K562 (cell line): ENCODE measurements at regions not wholly inside any gene's neighbourhood (a gene's known extent, or its start where the extent isn't known, plus 50 kb on each side); places are given as distances from the start of the nearest gene placed in this dataset.

Source experiments
- ATAC-seq: fragments of 200-7000 bp; cut with Tn5 transposase; 3 replicates; pipeline ENCODE4 v1.9.1; 2020; ENCODE audit warnings: moderate library complexity
- BruUV-seq: library from RNA; stranded (reverse); fragments of 400-500 nt; replicated peaks from 2 replicates; lab custom pipeline; 2021; lab: Mats Ljungman, UMichigan
- CTCF ChIA-PET: fragments of 300-600 bp; formaldehyde crosslinking; extraction: SDS; loops from one replicate; lab custom pipeline; 2021; ENCODE audit warnings: low intra/inter-chr PET ratio; lab: Yijun Ruan, JAX
- POLR2A ChIA-PET: fragments of 300-600, 350-650 bp; sonication (Branson Sonifier 250); formaldehyde crosslinking; extraction: SDS; loops from one replicate; lab custom pipeline; 2021; ENCODE audit warnings: antibody characterized with exemption, inconsistent platforms; lab: Yijun Ruan, JAX
- DNase-seq, 4 experiments: peaks; one replicate each; pipeline versions ENCODE4 v3.0.0 to v3.0.0-alpha.2; 2011 to 2018; ENCODE audit warnings: low spot score in 3 of 4, mixed read lengths in 3 of 4; ENCODE audit errors: extremely low read depth in 1 of 4
- FAIRE-seq: peaks from 2 replicates; lab custom pipeline; 2011; peaks lifted over from hg19 to GRCh38; lab: Jason Lieb, UNC
- H2AFZ ChIP-seq: 2 replicates; pipeline ENCODE4 v1.6.0; 2011; ENCODE audit warnings: low read depth, low read length, control low read depth, inconsistent platforms
- H3K27ac ChIP-seq: fragments of 200-600 bp; 3 replicates; pipeline ENCODE4 v1.8.0; 2011; ENCODE audit warnings: low read depth, mild to moderate bottlenecking, control low read depth, inconsistent platforms, low read length, moderate library complexity, mixed read lengths; ENCODE audit errors: extremely low read depth
- H3K27me3 ChIP-seq, 2 experiments: fragments of 300-600 bp in 1 of 2; 2 replicates in 1 of 2; 3 replicates in 1 of 2; pipeline versions ENCODE4 v1.6.0 to v1.8.0; 2011; ENCODE audit warnings: inconsistent platforms in 2 of 2, low read length in 2 of 2, mild to moderate bottlenecking in 1 of 2, mixed read lengths in 1 of 2, moderate library complexity in 1 of 2; ENCODE audit not compliant: control insufficient read depth in 2 of 2, insufficient read depth in 2 of 2
- H3K36me3 ChIP-seq: fragments of 300-600 bp; 3 replicates; pipeline ENCODE4 v1.8.0; 2011; ENCODE audit warnings: mild to moderate bottlenecking, low read length, inconsistent platforms; ENCODE audit not compliant: control insufficient read depth, insufficient read depth
- H3K4me1 ChIP-seq, 2 experiments: fragments of 200-600 bp in 1 of 2; replicated peaks in 1 of 2; 2 replicates in 1 of 2; 3 replicates in 1 of 2; pipeline versions ENCODE4 v1.5.1 to v1.8.0; 2011; ENCODE audit warnings: inconsistent platforms in 2 of 2, low read length in 2 of 2, mild to moderate bottlenecking in 1 of 2, mixed read lengths in 1 of 2, moderate library complexity in 1 of 2; ENCODE audit not compliant: control insufficient read depth in 2 of 2, insufficient read depth in 2 of 2
- H3K4me2 ChIP-seq: 2 replicates; pipeline ENCODE4 v1.6.1; 2011; ENCODE audit warnings: low read length, control low read depth, inconsistent platforms, mixed read lengths; ENCODE audit not compliant: insufficient read depth
- H3K4me3 ChIP-seq: fragments of 200-600 bp; sonication (generic), shearing (Covaris generic); 2 replicates; pipeline ENCODE4 v1.5.1; 2016; ENCODE audit warnings: control low read depth, inconsistent platforms
- H3K79me2 ChIP-seq: fragments of 200-600 bp; 3 replicates; pipeline ENCODE4 v1.8.0; 2011; ENCODE audit warnings: low read length, inconsistent platforms; ENCODE audit not compliant: control insufficient read depth, insufficient read depth
- H3K9ac ChIP-seq, 2 experiments: 2 replicates each; pipeline versions ENCODE4 v1.6.0 to v1.6.1; 2011; ENCODE audit warnings: low read depth in 2 of 2, low read length in 2 of 2, control low read depth in 1 of 2, inconsistent platforms in 1 of 2, mild to moderate bottlenecking in 1 of 2, mixed read lengths in 1 of 2; ENCODE audit not compliant: insufficient read depth in 1 of 2
- H3K9me1 ChIP-seq: one replicate; pipeline ENCODE4 v1.6.0; 2011; ENCODE audit warnings: inconsistent platforms, mild to moderate bottlenecking, low read length, moderate library complexity; ENCODE audit not compliant: control insufficient read depth, insufficient read depth
- H3K9me3 ChIP-seq: replicated peaks from 2 replicates; pipeline ENCODE4 v1.5.1; 2011; ENCODE audit warnings: low read depth, low read length, inconsistent platforms; ENCODE audit not compliant: control insufficient read depth, insufficient read depth
- H4K20me1 ChIP-seq: replicated peaks from 2 replicates; pipeline ENCODE4 v1.6.1; 2011; ENCODE audit warnings: low read length, inconsistent platforms, mixed read lengths; ENCODE audit not compliant: control insufficient read depth, insufficient read depth
- BRCA1 ChIP-seq, 2 experiments: fragments of 450-650 bp in 1 of 2; sonication (generic) in 1 of 2; formaldehyde crosslinking in 1 of 2; IDR thresholded peaks; 2 replicates each; pipeline versions ENCODE4 v1.5.0 to v1.6.1; 2017 to 2020; ENCODE audit warnings: mild to moderate bottlenecking in 1 of 2, missing genetic modification reagents in 1 of 2
- CHD2 ChIP-seq: IDR thresholded peaks from 2 replicates; pipeline ENCODE4 v1.6.1; 2011; ENCODE audit warnings: low read depth, low read length
- GATAD2A ChIP-seq: fragments of 450-650 bp; IDR thresholded peaks from 2 replicates; pipeline ENCODE4 v1.6.1; 2017
- ILK ChIP-seq: fragments of 450-650 bp; IDR thresholded peaks from 2 replicates; pipeline ENCODE4 v1.6.1; 2016; ENCODE audit warnings: missing genetic modification characterization, low read depth, mild to moderate bottlenecking, missing compliant biosample characterization, moderate library complexity, borderline replicate concordance
- JUND ChIP-seq, 2 experiments: IDR thresholded peaks; 2 replicates in 1 of 2; 3 replicates in 1 of 2; pipeline ENCODE4 v1.6.1; 2011; ENCODE audit warnings: borderline replicate concordance in 2 of 2, low read depth in 2 of 2, low read length in 2 of 2, improper control_type of control experiment in 1 of 2, missing biosample characterization in 1 of 2, missing genetic modification characterization in 1 of 2, missing genetic modification reagents in 1 of 2
- MAFK ChIP-seq: IDR thresholded peaks from 2 replicates; pipeline ENCODE4 v1.6.1; 2011; ENCODE audit warnings: low read length, improper control_type of control experiment
- PCBP1 ChIP-seq: fragments of 200-400 bp; formaldehyde crosslinking; IDR thresholded peaks from 2 replicates; pipeline ENCODE4 v1.6.1; 2018; ENCODE audit warnings: mild to moderate bottlenecking, low read depth, low read length; ENCODE audit not compliant: poor library complexity, severe bottlenecking
- PML ChIP-seq: IDR thresholded peaks from 2 replicates; pipeline ENCODE4 v1.6.1; 2012; ENCODE audit warnings: low read length, inconsistent platforms
- SAFB2 ChIP-seq: fragments of 200-400 bp; formaldehyde crosslinking; IDR thresholded peaks from 2 replicates; pipeline ENCODE4 v1.6.1; 2018; ENCODE audit warnings: borderline replicate concordance, low read length, low read depth, moderate library complexity; ENCODE audit not compliant: severe bottlenecking
- SNIP1 ChIP-seq: fragments of 450-650 bp; IDR thresholded peaks from 2 replicates; pipeline ENCODE4 v1.7.1; 2017; ENCODE audit warnings: low read depth, mild to moderate bottlenecking
- SPI1 ChIP-seq: IDR thresholded peaks from 2 replicates; pipeline ENCODE4 v1.6.1; 2011; ENCODE audit warnings: low read depth, low read length, control low read depth, borderline replicate concordance
- ZNF175 ChIP-seq: fragments of 200-800 bp; sonication (Bioruptor generic); IDR thresholded peaks from 2 replicates; pipeline ENCODE4 v1.6.1; 2016; ENCODE audit warnings: low read depth, mild to moderate bottlenecking, missing genetic modification characterization, missing compliant biosample characterization
- ZNF184 ChIP-seq: sonication (generic); formaldehyde crosslinking; IDR thresholded peaks from 2 replicates; pipeline ENCODE4 v1.5.0; 2020; ENCODE audit warnings: missing genetic modification reagents
- ZNF224 ChIP-seq: sonication (generic); formaldehyde crosslinking; IDR thresholded peaks from 2 replicates; pipeline ENCODE4 v1.8.0; 2022; ENCODE audit warnings: mild to moderate bottlenecking, missing genetic modification reagents
- ZNF282 ChIP-seq: sonication (generic); formaldehyde crosslinking; IDR thresholded peaks from 2 replicates; pipeline ENCODE4 v1.8.1; 2023; ENCODE audit warnings: missing genetic modification reagents
- ZNF766 ChIP-seq: fragments of 200-800 bp; sonication (Bioruptor generic); conservative IDR thresholded peaks from 2 replicates; pipeline ENCODE4 v1.6.1; 2016; ENCODE audit warnings: missing genetic modification characterization, missing compliant biosample characterization
- WGBS: fragments of 100-300 bp; shearing (Covaris generic); methylation state at CpG from one replicate; pipeline ENCODE4 v1.1.6; 2016; ENCODE audit warnings: low coverage, mixed read lengths; ENCODE audit not compliant: insufficient coverage; ENCODE audit errors: missing lambda C conversion rate; 5-methylcytosine and 5-hydroxymethylcytosine counted together
- in situ Hi-C: fragments of 300-500 bp; cut with MboI; formaldehyde crosslinking; loops from 4 replicates; pipeline ENCODE4 v1.15.0; 2018; ENCODE audit warnings: inconsistent platforms, mixed read lengths
- intact Hi-C: fragments of 100-400 bp; cut with micrococcal nuclease; formaldehyde crosslinking; loops from 2 replicates; pipeline ENCODE4 v1.14.2; 2022
- TF ChIP-seq, protein P1 (sequence below): fragments of 450-650 bp; formaldehyde crosslinking; IDR thresholded peaks from 2 replicates; pipeline ENCODE4 v1.4.0; 2022; ENCODE audit warnings: missing genetic modification characterization
- TF ChIP-seq, protein P2 (sequence below): fragments of 150-350 bp; IDR thresholded peaks from 2 replicates; pipeline ENCODE4 v1.6.1; 2014; ENCODE audit warnings: low read depth, mild to moderate bottlenecking, low read length, borderline replicate concordance

DNA sequence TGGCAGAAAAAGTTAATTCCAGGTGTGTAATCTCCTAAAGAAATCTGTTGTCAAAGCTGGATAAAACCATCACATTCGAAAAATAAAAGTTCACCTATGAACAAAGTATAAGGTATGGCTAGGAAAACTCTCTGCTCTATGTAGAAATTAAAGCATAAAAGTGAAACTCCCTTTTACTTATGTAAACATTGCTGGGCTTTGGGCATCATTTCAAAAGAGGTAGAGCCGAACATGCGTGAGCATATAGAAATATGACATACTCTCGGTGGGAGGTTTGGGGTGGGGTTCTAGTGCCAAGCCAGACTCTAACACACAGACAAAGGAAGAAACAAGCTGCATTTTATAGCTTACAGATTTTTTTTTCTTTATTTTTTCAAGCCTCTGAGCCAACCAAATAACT, 306.8 kb upstream of the ATP11B start (continued):
- TF ChIP-seq, protein P1, sequence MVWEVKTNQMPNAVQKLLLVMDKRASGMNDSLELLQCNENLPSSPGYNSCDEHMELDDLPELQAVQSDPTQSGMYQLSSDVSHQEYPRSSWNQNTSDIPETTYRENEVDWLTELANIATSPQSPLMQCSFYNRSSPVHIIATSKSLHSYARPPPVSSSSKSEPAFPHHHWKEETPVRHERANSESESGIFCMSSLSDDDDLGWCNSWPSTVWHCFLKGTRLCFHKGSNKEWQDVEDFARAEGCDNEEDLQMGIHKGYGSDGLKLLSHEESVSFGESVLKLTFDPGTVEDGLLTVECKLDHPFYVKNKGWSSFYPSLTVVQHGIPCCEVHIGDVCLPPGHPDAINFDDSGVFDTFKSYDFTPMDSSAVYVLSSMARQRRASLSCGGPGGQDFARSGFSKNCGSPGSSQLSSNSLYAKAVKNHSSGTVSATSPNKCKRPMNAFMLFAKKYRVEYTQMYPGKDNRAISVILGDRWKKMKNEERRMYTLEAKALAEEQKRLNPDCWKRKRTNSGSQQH (CRISPR knock-in tag), result no peak
- TF ChIP-seq PML, result no peak
- TF ChIP-seq GATAD2A, result no peak
- TF ChIP-seq SAFB2, result no peak

DNA sequence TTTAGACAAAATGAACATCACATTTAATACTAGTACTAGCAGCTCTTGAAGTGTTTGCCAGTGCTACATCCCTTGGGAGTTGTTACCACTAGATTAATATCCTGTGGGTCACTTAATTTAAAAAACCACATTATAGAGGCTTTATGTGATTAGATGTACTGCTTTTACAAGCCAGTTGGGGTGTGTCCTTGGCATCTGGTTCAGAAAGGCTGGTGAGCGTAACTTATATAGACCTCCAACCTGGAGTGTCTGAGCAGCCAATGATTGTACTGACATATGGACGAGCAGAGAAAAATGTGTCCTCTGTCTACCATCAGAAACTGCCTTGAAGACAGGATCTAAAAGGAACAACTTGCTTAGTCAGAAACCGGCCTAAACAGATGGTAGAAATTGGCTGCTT, 306.2 kb upstream of the ATP11B start:
- Histone ChIP-seq H3K9me1 (no peaks in the 10 kb centered on the region), H4K20me1 (no peaks in the 10 kb centered on the region), H3K27me3 (no peaks in the 10 kb centered on the region), H3K4me1 (no peaks in the 10 kb centered on the region), H3K9ac (no peak overlapping the region), H3K4me2 (no peak overlapping the region), H3K36me3 (no peaks in the 10 kb centered on the region), H3K27ac (no peak overlapping the region), H2AFZ (peak overlapping the region; percentile 24; the same call in 1 of the 2 replicates), H3K79me2 (no peaks in the 10 kb centered on the region), H3K4me3 (no peak overlapping the region), H3K9me3 (no peaks in the 10 kb centered on the region)
- FAIRE-seq, result no peak
- in situ Hi-C loops, result no loop called here
- no peak for DNase-seq
- intact Hi-C loops, result loop anchor here (10.0 kb wide), 1 partner anchor 122 kb away; no protein-coding TSS in a partner anchor
- WGBS, result 16% methylated on average over 3 of the region's 3 CpGs
- no TSS peak for BruUV-seq
- no peak for ATAC-seq
- CTCF ChIA-PET, result no interaction called here
- POLR2A ChIA-PET, result no interaction called here
- TF ChIP-seq ZNF184 (no peak), ZNF175 (CRISPR knock-in tag) (no peak), SPI1 (no peak), JUND (IDR thresholded peaks at IDR 0.05; ENCODE audit: borderline replicate concordance, low read depth, low read length) (no peak), JUND (tag; IDR thresholded peaks at IDR 0.05; ENCODE audit: borderline replicate concordance, low read depth, low read length) (no peak), SNIP1 (no peak), ZNF282 (CRISPR knock-in tag) (no peak), MAFK (no peak), CHD2 (no peak), BRCA1 (IDR thresholded peaks at IDR 0.05) (no peak), BRCA1 (CRISPR knock-in tag; IDR thresholded peaks at IDR 0.05) (no peak), ZNF224 (no peak), ILK (tag) (no peak), ZNF766 (no peak), PCBP1 (no peak)
- TF ChIP-seq, protein P2, sequence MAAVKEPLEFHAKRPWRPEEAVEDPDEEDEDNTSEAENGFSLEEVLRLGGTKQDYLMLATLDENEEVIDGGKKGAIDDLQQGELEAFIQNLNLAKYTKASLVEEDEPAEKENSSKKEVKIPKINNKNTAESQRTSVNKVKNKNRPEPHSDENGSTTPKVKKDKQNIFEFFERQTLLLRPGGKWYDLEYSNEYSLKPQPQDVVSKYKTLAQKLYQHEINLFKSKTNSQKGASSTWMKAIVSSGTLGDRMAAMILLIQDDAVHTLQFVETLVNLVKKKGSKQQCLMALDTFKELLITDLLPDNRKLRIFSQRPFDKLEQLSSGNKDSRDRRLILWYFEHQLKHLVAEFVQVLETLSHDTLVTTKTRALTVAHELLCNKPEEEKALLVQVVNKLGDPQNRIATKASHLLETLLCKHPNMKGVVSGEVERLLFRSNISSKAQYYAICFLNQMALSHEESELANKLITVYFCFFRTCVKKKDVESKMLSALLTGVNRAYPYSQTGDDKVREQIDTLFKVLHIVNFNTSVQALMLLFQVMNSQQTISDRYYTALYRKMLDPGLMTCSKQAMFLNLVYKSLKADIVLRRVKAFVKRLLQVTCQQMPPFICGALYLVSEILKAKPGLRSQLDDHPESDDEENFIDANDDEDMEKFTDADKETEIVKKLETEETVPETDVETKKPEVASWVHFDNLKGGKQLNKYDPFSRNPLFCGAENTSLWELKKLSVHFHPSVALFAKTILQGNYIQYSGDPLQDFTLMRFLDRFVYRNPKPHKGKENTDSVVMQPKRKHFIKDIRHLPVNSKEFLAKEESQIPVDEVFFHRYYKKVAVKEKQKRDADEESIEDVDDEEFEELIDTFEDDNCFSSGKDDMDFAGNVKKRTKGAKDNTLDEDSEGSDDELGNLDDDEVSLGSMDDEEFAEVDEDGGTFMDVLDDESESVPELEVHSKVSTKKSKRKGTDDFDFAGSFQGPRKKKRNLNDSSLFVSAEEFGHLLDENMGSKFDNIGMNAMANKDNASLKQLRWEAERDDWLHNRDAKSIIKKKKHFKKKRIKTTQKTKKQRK, result no peak
